Epithelial cell of proximal tubule (primary cell): ENCODE measurements at regions not wholly inside any gene's neighbourhood (a gene's known extent, or its start where the extent isn't known, plus 50 kb on each side); places are given as distances from the start of the nearest gene placed in this dataset.

ENCODE experiments used
- DNase-seq: peaks from one replicate; pipeline ENCODE4 v3.0.0-alpha.2; 2011; ENCODE audit warnings: low read depth
- H3K4me3 ChIP-seq: 2 replicates; pipeline ENCODE4 v1.5.1; 2011; ENCODE audit warnings: low read depth, mild to moderate bottlenecking, low read length
- TF ChIP-seq, protein P1 (sequence below): conservative IDR thresholded peaks from 2 replicates; pipeline ENCODE4 v1.5.1; 2012; ENCODE audit warnings: low read depth, mild to moderate bottlenecking, low read length

DNA sequence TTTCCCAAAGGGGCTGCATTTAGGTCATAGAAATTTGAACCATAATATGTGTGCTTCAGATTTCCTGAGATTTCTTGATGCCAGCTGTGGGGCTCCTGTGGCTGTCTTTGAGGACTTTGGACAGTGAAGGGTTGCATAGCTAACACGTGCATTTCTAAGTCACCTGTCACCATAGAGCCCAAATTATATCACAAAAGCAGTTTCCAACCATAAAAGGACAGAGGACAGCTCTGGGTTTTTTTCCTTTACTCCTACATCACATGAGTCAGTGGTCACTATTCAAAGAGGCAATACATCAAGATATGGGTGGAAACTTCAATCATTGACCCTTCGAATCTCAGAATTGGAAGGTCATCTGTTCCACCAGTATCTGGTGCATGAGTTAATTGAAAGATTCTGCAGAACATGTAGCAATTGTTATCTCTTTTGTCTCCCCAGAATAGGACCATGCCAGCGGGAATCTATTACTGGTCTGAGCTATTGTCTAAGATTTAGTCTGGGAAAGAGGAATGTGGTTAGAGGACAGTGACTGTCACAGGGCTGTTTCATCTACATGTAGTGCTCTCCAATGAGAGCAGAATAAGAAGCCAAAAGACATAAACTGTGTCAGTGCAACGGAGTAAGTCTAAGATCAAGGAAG is 133.5 kb downstream of the AASDH start:
- DNase-seq, result no peak
- H3K4me3 ChIP-seq, result no peak overlapping the region
- TF ChIP-seq, protein P1, sequence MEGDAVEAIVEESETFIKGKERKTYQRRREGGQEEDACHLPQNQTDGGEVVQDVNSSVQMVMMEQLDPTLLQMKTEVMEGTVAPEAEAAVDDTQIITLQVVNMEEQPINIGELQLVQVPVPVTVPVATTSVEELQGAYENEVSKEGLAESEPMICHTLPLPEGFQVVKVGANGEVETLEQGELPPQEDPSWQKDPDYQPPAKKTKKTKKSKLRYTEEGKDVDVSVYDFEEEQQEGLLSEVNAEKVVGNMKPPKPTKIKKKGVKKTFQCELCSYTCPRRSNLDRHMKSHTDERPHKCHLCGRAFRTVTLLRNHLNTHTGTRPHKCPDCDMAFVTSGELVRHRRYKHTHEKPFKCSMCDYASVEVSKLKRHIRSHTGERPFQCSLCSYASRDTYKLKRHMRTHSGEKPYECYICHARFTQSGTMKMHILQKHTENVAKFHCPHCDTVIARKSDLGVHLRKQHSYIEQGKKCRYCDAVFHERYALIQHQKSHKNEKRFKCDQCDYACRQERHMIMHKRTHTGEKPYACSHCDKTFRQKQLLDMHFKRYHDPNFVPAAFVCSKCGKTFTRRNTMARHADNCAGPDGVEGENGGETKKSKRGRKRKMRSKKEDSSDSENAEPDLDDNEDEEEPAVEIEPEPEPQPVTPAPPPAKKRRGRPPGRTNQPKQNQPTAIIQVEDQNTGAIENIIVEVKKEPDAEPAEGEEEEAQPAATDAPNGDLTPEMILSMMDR, result no peak

DNA sequence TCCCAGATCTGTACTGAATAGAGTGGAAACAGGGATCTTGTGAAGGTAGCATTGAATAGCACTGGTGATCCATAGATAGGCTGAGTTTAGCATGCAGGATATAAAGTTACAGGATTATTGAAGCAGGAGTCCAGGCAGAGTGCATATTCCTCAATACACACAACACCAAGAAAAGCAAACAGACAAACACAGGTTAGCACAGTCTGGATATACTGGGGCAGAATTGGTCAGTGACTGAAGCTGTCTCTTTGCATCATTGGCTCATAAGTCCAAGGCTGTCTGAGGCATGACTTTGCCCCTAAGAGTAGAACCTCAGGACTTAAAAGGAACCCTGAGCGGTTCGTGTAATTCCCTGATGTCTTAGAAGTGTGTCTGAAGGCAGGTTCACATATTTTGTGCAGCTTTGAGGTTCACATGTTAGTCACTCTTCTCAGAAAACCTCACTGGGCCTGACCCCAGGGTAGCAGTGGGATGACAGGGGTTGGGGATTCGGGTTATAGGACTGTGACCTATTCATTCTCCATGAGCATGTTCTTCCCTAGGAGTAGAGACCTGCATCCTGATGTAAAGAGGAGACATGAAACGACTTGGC is 134.6 kb downstream of the AASDH start:
- no peak for DNase-seq
- no peak overlapping the region for H3K4me3 ChIP-seq
- TF ChIP-seq, protein P1, result no peak

DNA sequence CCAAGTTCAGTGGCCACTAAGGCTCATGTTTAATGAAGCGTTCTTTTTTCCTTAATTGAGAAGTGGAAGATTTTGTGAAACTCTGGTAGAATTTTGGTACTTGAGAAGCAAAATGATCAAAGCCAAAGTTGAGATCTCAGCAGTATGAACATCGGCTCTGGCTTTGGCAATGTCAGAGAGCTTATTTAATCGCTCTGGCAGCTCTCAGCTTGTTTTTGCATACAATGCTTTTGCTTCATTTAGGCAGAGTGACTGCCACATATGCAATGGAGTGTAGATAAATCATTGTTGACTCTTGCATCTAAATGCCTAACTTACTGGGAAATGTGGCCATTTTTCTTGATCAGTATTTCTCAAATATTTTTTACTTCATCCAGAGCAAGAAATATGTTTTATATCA is 135.7 kb downstream of the AASDH start:
- TF ChIP-seq, protein P1, result no peak
- DNase-seq, result no peak
- H3K4me3 ChIP-seq, result no peak overlapping the region

- DNase-seq, result no peak
- TF ChIP-seq, protein P1, result no peak
- no peak overlapping the region for H3K4me3 ChIP-seq
Measured at GRCh38 chr4:56250776-56251175, 136.5 kb downstream of the AASDH start.

DNA sequence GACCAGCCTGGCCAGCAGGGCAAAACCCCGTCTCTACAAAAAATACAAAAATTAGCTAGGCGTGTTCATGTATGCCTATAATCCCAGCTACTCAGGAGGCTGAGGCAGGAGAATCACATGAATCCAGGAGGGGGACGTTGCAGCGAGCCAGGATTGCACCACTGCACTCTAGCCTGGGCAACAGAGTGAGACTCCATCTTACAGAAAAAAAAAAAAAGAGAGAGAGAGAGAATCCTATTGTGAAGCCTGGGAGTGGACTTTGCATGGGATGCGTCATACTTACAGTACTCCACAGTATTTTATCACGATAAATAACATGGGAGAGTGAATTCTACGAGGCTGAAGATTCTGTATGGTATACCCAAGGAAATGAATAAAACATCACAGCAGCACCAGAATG is 139.6 kb downstream of the AASDH start:
- no peak for DNase-seq
- H3K4me3 ChIP-seq, result no peak overlapping the region
- TF ChIP-seq, protein P1, result no peak

DNA sequence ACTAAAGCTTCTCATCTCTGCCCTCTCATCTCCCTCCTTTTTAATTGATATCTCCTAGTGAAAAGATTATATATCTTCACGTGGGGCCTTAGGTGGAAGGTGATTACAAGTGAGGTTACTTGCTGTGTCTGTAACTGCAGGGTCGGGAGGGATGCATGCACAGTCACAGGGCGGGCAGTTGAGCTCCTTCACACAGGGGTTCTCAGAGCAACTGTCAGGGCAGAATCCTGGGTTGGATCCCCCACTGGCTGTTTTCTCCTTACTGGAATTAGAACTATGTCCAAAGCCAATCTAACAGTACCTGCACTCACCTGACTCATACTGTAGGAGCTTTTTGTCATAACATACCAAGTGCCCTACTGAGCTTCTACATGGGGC is 141.1 kb downstream of the AASDH start:
- H3K4me3 ChIP-seq, result no peak overlapping the region
- no peak for DNase-seq
- TF ChIP-seq, protein P1, result no peak
